ENCODE measurements at regions not wholly inside any gene's neighbourhood (a gene's known extent, or its start where the extent isn't known, plus 50 kb on each side); places are given as distances from the start of the nearest gene placed in this dataset.

DNA sequence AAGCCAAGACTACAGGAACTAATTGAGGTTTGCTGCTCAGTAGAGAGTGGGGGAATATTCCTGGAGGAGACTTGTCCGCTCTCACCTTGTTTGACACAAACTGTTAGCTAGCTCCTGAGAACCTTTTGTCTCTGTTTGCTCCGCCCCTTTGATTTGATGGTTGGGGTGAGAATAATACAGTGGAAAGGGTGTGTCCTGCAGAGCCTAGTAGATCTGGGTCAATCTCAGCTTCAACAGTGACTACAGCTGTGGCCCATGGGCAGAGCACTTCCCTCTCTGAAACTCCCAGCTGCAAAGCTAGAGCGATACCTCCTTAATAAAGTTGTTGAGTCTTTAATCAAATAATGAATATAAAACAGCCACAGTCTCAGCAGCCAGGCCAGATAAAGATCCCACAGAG, 576.7 kb downstream of the DIAPH3 start:
- Histone ChIP-seq H3K36me3 (ENCODE audit: control insufficient read depth in 2 of 2, insufficient read depth in 2 of 2, low read length in 1 of 2) (no peaks in the 10 kb centered on the region), H3K79me2 (ENCODE audit: control insufficient read depth, insufficient read depth, low read length) (no peaks in the 10 kb centered on the region), H3K27me3 (replicated peaks in 1 of 2; ENCODE audit: control insufficient read depth in 2 of 2, insufficient read depth in 2 of 2, low read length in 1 of 2) (no peaks in the 10 kb centered on the region), H4K20me1 (ENCODE audit: control insufficient read depth, insufficient read depth) (no peaks in the 10 kb centered on the region), H3K4me1 (ENCODE audit: control insufficient read depth, insufficient read depth, low read length) (no peaks in the 10 kb centered on the region), H3K4me3 (no peak overlapping the region), H3K27ac (ENCODE audit: control insufficient read depth, insufficient read depth) (no peak overlapping the region), H3K4me2 (ENCODE audit: control insufficient read depth, insufficient read depth) (no peak overlapping the region), H3K9ac (ENCODE audit: control insufficient read depth, insufficient read depth, low read length) (no peak overlapping the region), H2AFZ (ENCODE audit: control insufficient read depth, low read depth, low read length) (no peak overlapping the region), H3K9me3 (replicated peaks; ENCODE audit: control insufficient read depth, insufficient read depth, low read length) (no peaks in the 10 kb centered on the region)
- ChIA-PET RAD21 (ENCODE audit: unreplicated experiment) (no interaction called here), CTCF (no interaction called here), SMC1A (ENCODE audit: uncharacterized antibody, unreplicated experiment) (interaction anchor here (0.9 kb wide), 1 partner anchor 21 kb away, joined by 3 read pairs; no protein-coding TSS in a partner anchor), POLR2A (no interaction called here)
- DNase-seq (ENCODE audit: low read depth, low spot score) = no peak
- FAIRE-seq = no peak
- TF ChIP-seq POLR2A (IDR thresholded peaks at IDR 0.05; ENCODE audit: low read depth, low read length) (no peak), ASH2L (IDR thresholded peaks at IDR 0.05; ENCODE audit: borderline replicate concordance, low read depth) (no peak), SMC3 (IDR thresholded peaks at IDR 0.05; ENCODE audit: borderline replicate concordance, low read length) (no peak)
- intact Hi-C loops (cut with micrococcal nuclease; ENCODE audit: unreplicated experiment) = no loop called here
- no peak for ATAC-seq
- 46% methylated on average over 3 of the region's 3 CpGs for WGBS (ENCODE audit: insufficient coverage, insufficient replicate concordance, low lambda C conversion rate, missing lambda C conversion rate)
- in situ Hi-C loops (cut with MboI) = no loop called here
- BruUV-seq (replicated peaks) = no TSS peak

DNA sequence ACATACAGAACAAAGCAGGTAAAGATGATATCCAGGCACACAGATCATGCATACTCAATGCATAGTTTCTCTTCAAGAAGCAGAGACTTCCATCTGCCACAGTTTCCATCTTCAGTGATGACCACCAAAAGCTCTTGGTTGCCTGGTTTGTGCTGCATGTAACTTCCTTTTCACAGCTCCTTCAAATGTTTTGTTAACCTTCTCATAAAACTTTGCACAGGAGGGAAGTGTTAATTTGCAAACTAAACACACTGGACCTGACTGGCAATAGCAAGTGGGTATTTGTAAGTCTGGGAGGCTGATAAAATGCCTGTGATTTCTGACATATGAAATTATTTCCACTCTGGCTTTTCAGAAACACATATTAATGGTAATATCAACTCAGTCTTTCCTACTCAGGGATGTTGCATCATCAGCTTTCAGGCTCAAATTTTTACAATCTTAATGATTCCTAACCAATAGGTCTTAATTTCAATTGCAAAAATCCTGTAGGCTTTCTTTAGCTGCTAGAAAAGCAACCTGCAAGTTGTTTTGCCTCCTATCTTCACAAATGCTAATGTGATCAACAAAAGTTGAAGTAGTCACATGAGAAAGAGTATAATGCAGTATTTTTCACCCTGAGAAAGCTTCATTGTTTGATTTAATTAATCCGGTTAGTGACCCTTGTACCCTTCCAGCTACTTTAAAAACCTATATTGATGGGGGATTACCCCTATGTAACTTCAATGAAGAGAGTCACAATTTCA, 575.6 kb downstream of the DIAPH3 start:
- intact Hi-C loops (cut with micrococcal nuclease; ENCODE audit: unreplicated experiment) (no loop called here), in situ Hi-C loops (cut with MboI) (no loop called here)
- FAIRE-seq (no peak), ATAC-seq (no peak), DNase-seq (ENCODE audit: low read depth, low spot score) (no peak)
- WGBS (ENCODE audit: insufficient coverage, insufficient replicate concordance, low lambda C conversion rate, missing lambda C conversion rate) = 58% methylated on average over 1 of the region's 1 CpG
- Histone ChIP-seq H3K79me2 (ENCODE audit: control insufficient read depth, insufficient read depth, low read length) (no peaks in the 10 kb centered on the region), H3K4me1 (ENCODE audit: control insufficient read depth, insufficient read depth, low read length) (no peaks in the 10 kb centered on the region), H4K20me1 (ENCODE audit: control insufficient read depth, insufficient read depth) (no peaks in the 10 kb centered on the region), H3K9ac (ENCODE audit: control insufficient read depth, insufficient read depth, low read length) (no peak overlapping the region), H3K27me3 (replicated peaks in 1 of 2; ENCODE audit: control insufficient read depth in 2 of 2, insufficient read depth in 2 of 2, low read length in 1 of 2) (no peaks in the 10 kb centered on the region), H2AFZ (ENCODE audit: control insufficient read depth, low read depth, low read length) (no peak overlapping the region), H3K36me3 (ENCODE audit: control insufficient read depth in 2 of 2, insufficient read depth in 2 of 2, low read length in 1 of 2) (no peaks in the 10 kb centered on the region), H3K4me2 (ENCODE audit: control insufficient read depth, insufficient read depth) (no peak overlapping the region), H3K4me3 (no peak overlapping the region), H3K9me3 (replicated peaks; ENCODE audit: control insufficient read depth, insufficient read depth, low read length) (no peaks in the 10 kb centered on the region), H3K27ac (ENCODE audit: control insufficient read depth, insufficient read depth) (no peak overlapping the region)
- no TSS peak for BruUV-seq (replicated peaks)
- ChIA-PET CTCF (no interaction called here), POLR2A (no interaction called here), RAD21 (ENCODE audit: unreplicated experiment) (no interaction called here), SMC1A (ENCODE audit: uncharacterized antibody, unreplicated experiment) (no interaction called here)
- TF ChIP-seq KDM1A (IDR thresholded peaks at IDR 0.05; ENCODE audit: borderline replicate concordance) (no peak), PAX8 (IDR thresholded peaks at IDR 0.05) (no peak), SMAD5 (IDR thresholded peaks at IDR 0.05; ENCODE audit: low read depth) (no peak), LARP7 (IDR thresholded peaks at IDR 0.05) (no peak), SP1 (IDR thresholded peaks at IDR 0.05; ENCODE audit: low read depth, low read length) (no peak), NR2C2 (IDR thresholded peaks at IDR 0.05; ENCODE audit: borderline replicate concordance, control insufficient read depth, insufficient read length, low read depth) (no peak)
- TF ChIP-seq, protein P1, sequence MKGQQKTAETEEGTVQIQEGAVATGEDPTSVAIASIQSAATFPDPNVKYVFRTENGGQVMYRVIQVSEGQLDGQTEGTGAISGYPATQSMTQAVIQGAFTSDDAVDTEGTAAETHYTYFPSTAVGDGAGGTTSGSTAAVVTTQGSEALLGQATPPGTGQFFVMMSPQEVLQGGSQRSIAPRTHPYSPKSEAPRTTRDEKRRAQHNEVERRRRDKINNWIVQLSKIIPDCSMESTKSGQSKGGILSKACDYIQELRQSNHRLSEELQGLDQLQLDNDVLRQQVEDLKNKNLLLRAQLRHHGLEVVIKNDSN (IDR thresholded peaks at IDR 0.05; ENCODE audit: borderline replicate concordance, extremely low read length, insufficient read depth, low read depth, low read length) = no peak
- TF ChIP-seq, protein P2, sequence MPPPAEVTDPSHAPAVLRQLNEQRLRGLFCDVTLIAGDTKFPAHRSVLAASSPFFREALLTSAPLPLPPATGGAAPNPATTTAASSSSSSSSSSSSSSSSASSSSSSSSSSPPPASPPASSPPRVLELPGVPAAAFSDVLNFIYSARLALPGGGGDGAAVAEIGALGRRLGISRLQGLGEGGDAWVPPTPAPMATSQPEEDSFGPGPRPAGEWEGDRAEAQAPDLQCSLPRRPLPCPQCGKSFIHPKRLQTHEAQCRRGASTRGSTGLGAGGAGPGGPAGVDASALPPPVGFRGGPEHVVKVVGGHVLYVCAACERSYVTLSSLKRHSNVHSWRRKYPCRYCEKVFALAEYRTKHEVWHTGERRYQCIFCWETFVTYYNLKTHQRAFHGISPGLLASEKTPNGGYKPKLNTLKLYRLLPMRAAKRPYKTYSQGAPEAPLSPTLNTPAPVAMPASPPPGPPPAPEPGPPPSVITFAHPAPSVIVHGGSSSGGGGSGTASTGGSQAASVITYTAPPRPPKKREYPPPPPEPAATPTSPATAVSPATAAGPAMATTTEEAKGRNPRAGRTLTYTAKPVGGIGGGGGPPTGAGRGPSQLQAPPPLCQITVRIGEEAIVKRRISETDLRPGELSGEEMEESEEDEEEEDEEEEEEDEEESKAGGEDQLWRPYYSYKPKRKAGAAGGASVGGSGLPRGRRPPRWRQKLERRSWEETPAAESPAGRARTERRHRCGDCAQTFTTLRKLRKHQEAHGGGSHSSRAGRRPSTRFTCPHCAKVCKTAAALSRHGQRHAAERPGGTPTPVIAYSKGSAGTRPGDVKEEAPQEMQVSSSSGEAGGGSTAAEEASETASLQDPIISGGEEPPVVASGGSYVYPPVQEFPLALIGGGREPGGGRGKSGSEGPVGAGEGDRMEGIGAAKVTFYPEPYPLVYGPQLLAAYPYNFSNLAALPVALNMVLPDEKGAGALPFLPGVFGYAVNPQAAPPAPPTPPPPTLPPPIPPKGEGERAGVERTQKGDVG (CRISPR knock-in tag; IDR thresholded peaks at IDR 0.05) = no peak
